GM12874 (cell line): ENCODE measurements at regions not wholly inside any gene's neighbourhood (a gene's known extent, or its start where the extent isn't known, plus 50 kb on each side); places are given as distances from the start of the nearest gene placed in this dataset.

Experiments
- CTCF ChIP-seq: IDR thresholded peaks from 2 replicates; pipeline ENCODE4 v1.5.1; 2011; ENCODE audit warnings: low read depth, mild to moderate bottlenecking, control low read depth, low read length, moderate library complexity; ENCODE audit not compliant: insufficient read depth

GRCh38 chr4:95610061-95610569 is 61.3 kb upstream of the UNC5C start:
- no peak for TF ChIP-seq CTCF

GRCh38 chr4:95606739-95607138 is 58.0 kb upstream of the UNC5C start:
- TF ChIP-seq CTCF, result no peak

GRCh38 chr4:95603393-95603792 is 54.6 kb upstream of the UNC5C start:
- no peak for TF ChIP-seq CTCF

GRCh38 chr4:95602872-95603271 is 54.1 kb upstream of the UNC5C start:
- TF ChIP-seq CTCF, result no peak

GRCh38 chr4:95601356-95601755 is 52.6 kb upstream of the UNC5C start:
- no peak for TF ChIP-seq CTCF

GRCh38 chr4:95599777-95600400 is 51.1 kb upstream of the UNC5C start:
- no peak for TF ChIP-seq CTCF
